PFSK-1 (cell line): ENCODE measurements at regions not wholly inside any gene's neighbourhood (a gene's known extent, or its start where the extent isn't known, plus 50 kb on each side); places are given as distances from the start of the nearest gene placed in this dataset.

Source experiments
- FOXP2 ChIP-seq: optimal IDR thresholded peaks from 2 replicates; pipeline ENCODE3; 2011; ENCODE audit warnings: borderline replicate concordance, control low read depth, inconsistent platforms; ENCODE audit not compliant: insufficient read depth; ENCODE audit errors: extremely low read length, extremely low read depth
- POLR2AphosphoS5 ChIP-seq: IDR thresholded peaks from 2 replicates; pipeline ENCODE4 v1.6.1; 2012; ENCODE audit warnings: low read depth, mild to moderate bottlenecking, control low read depth, low read length, moderate library complexity
- SIN3A ChIP-seq: IDR thresholded peaks from 2 replicates; pipeline ENCODE4 v1.6.1; 2012; ENCODE audit warnings: mild to moderate bottlenecking, low read length, moderate library complexity, borderline replicate concordance; ENCODE audit not compliant: insufficient read depth
- TAF1 ChIP-seq: IDR thresholded peaks from 2 replicates; pipeline ENCODE4 v1.6.1; 2012; ENCODE audit warnings: low read length, control low read depth, borderline replicate concordance; ENCODE audit not compliant: insufficient read depth
- TF ChIP-seq, protein P1 (sequence below), 2 experiments: IDR thresholded peaks; 2 replicates each; pipeline versions ENCODE4 v1.6.1 to v1.8.0; 2011 to 2012; ENCODE audit warnings: low read depth in 2 of 2, low read length in 2 of 2, control low read depth in 1 of 2, inconsistent platforms in 1 of 2, mild to moderate bottlenecking in 1 of 2, moderate library complexity in 1 of 2; ENCODE audit not compliant: insufficient read depth in 1 of 2

DNA sequence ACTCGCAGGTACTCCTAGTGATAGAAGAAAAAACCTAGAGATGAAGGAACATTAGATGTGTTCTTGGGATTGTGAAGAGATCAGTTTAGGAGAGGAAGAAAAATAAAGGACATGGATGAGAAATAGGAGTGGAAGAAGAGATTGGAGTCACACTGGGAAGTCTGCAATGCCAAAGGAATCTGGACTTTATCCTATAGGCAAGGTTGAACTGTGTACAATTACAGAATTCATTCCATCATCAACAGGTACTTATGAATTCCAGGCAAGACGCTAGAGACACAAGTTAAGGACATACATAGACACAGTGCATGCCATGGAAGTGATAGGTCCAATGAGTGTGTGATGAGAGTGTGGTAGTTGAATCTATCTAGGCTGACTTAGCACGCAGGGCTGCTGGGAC is 101.3 kb downstream of the EDN1 start:
- TF ChIP-seq POLR2AphosphoS5 (no peak), TAF1 (no peak), SIN3A (no peak), FOXP2 (no peak)

DNA sequence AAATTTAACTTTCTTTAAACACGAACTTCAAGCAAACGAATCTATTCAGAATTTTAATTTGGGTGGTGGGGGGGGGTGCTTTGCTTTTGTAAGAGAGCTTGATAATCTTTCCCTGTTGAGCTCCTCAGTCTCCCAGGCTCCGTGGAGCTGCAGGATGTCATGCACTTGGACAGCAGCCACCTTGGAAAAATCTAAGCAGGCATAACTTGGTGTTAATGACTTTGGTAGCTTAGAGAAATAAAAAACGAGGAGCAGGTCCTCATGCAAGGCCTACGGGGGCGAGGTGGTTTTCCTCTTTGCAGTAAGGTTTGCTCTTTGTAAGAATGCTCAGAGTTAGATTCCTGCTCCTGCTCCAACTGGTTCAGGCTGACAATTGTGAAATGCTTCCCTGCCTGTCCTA is 102.3 kb downstream of the EDN1 start:
- TF ChIP-seq SIN3A (no peak), TAF1 (no peak), FOXP2 (no peak), POLR2AphosphoS5 (no peak)
- TF ChIP-seq, protein P1, sequence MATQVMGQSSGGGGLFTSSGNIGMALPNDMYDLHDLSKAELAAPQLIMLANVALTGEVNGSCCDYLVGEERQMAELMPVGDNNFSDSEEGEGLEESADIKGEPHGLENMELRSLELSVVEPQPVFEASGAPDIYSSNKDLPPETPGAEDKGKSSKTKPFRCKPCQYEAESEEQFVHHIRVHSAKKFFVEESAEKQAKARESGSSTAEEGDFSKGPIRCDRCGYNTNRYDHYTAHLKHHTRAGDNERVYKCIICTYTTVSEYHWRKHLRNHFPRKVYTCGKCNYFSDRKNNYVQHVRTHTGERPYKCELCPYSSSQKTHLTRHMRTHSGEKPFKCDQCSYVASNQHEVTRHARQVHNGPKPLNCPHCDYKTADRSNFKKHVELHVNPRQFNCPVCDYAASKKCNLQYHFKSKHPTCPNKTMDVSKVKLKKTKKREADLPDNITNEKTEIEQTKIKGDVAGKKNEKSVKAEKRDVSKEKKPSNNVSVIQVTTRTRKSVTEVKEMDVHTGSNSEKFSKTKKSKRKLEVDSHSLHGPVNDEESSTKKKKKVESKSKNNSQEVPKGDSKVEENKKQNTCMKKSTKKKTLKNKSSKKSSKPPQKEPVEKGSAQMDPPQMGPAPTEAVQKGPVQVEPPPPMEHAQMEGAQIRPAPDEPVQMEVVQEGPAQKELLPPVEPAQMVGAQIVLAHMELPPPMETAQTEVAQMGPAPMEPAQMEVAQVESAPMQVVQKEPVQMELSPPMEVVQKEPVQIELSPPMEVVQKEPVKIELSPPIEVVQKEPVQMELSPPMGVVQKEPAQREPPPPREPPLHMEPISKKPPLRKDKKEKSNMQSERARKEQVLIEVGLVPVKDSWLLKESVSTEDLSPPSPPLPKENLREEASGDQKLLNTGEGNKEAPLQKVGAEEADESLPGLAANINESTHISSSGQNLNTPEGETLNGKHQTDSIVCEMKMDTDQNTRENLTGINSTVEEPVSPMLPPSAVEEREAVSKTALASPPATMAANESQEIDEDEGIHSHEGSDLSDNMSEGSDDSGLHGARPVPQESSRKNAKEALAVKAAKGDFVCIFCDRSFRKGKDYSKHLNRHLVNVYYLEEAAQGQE (IDR thresholded peaks at IDR 0.05; ENCODE audit: insufficient read depth in 1 of 2, low read depth in 2 of 2, low read length in 2 of 2): no peak

DNA sequence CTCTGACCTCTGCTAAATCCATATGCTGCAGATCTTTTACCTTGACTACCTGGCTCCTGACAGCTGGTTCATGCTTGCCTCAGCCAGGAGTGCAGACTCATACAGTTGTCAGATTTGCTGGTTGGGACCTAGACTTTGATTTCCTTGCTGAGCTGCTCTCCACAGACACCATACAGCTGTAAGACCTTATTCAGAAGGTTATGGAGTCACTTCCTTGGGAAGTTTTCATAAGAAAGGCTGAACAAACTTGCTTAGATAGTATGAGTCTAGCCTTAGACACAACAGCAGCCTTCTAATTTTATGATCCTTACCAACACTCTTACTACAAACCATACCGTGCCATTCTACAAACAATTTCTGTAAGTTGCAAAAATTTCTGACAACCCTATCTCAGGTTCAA is 102.9 kb downstream of the EDN1 start:
- no peak for TF ChIP-seq FOXP2
- TF ChIP-seq SIN3A: no peak
- TF ChIP-seq POLR2AphosphoS5: no peak
- TF ChIP-seq, protein P1 (IDR thresholded peaks at IDR 0.05; ENCODE audit: insufficient read depth in 1 of 2, low read depth in 2 of 2, low read length in 2 of 2): no peak
- no peak for TF ChIP-seq TAF1

DNA sequence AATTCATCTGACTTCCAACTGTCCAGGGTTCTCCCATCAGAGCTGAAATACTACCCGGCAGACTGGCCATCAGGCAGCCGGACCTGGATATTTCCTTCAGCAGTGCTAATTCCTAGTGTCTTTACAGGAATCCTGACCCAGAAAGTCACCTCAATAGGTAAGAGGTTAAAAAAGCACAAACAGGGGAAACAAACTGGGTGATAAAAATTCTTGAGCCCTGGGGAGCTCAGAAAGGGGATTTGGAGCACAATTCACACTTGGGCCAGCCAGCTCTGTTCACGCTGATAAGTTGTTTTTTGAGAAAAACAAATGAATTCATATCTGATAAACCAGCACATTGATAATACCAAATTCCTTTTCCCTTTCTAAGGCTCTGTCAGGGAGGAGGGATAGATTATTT is 104.0 kb downstream of the EDN1 start:
- no peak for TF ChIP-seq TAF1
- TF ChIP-seq, protein P1 (IDR thresholded peaks at IDR 0.05; ENCODE audit: insufficient read depth in 1 of 2, low read depth in 2 of 2, low read length in 2 of 2): no peak
- no peak for TF ChIP-seq POLR2AphosphoS5
- no peak for TF ChIP-seq FOXP2
- TF ChIP-seq SIN3A: no peak

DNA sequence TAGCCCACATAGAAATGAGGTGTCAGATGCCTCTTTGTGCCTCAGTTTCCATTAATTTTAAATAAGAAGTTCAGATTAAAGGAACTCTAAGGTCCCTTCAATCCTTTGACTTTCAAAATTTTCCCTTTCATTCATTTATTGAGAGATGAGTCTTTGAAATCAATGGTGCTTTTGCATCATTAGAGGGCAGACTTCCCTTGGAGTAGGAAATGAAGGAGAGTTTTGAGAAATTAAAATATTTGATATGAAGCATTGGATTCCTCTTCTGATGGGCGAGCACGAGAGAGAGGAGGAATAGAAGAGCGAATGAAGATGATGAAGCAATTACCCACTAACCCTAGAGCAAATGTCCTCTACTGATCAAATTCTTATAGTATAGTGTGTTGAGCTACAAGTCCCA is 105.7 kb downstream of the EDN1 start:
- TF ChIP-seq TAF1: no peak
- TF ChIP-seq POLR2AphosphoS5: no peak
- no peak for TF ChIP-seq SIN3A
- TF ChIP-seq, protein P1 (IDR thresholded peaks at IDR 0.05; ENCODE audit: insufficient read depth in 1 of 2, low read depth in 2 of 2, low read length in 2 of 2): no peak
- TF ChIP-seq FOXP2: no peak
